Epithelial cell of proximal tubule (primary cell): ENCODE measurements at regions not wholly inside any gene's neighbourhood (a gene's known extent, or its start where the extent isn't known, plus 50 kb on each side); places are given as distances from the start of the nearest gene placed in this dataset.
"Not testable (repeated sequence)": the region's sequence is repeated elsewhere in the genome, so short reads cannot be mapped to it uniquely, and the experiment has no call there.

Experiments
- DNase-seq: peaks from one replicate; pipeline ENCODE4 v3.0.0-alpha.2; 2011; ENCODE audit warnings: low read depth
- H3K4me3 ChIP-seq: 2 replicates; pipeline ENCODE4 v1.5.1; 2011; ENCODE audit warnings: low read depth, mild to moderate bottlenecking, low read length
- CTCF ChIP-seq: conservative IDR thresholded peaks from 2 replicates; pipeline ENCODE4 v1.5.1; 2012; ENCODE audit warnings: low read depth, mild to moderate bottlenecking, low read length

DNA sequence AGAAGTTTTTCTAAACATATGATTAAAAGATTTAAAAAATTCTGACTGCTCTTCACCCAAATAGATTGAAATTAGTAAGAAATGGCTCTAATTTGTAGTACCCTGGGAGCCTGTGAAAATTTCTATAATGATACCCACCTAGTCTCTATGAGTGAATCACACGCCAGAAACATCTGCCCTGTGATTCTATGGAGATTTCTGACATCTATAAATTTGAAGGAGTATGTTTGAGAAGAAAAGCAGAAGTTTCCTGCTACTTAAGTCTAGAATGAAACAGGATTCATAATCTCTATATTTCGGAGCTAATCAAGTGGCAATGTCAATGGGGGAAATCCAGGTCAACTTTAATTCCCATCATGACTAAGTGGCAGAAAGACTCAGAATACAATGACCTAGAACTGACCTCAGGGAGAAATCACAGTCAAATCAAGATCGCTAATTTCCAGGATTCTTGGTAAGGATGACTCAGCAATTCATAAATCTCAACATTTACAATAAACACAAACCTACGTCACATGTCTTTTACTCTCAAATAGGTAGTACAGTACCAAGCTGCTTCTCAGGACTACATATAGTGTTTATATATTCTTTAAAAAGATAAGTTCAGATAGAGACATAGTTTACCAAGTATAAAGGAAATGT, 186.2 kb upstream of the TNFAIP3 start:
- TF ChIP-seq CTCF: no peak
- DNase-seq: no peak

DNA sequence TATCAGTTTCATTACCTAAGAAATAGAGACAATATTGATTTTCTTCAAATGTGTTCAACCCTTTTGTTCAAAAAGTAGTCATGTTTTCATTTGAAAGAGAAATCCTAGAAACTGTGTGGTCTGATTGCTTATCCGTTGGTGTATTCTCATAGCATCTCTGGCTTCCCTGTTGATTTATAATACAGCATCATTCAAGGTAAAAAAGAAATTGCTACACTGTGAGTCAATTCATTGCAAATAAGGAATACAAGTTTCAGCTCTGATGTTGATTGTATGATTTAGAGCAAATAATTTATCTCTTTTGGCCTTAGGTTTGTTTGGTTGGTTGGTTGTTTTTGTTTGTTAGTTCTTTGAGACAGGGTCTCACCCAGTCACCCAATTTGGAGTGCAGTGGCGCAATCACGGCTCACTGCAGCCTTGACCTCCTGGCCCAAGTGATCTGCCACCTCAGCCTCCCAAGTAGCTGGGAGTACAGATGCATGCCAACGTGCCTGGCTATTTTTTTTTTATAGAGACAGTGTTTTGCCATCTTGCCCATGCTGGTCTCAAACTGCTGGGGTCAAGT, 185.5 kb upstream of the TNFAIP3 start:
- no peak for DNase-seq
- no peak overlapping the region for H3K4me3 ChIP-seq
- no peak for TF ChIP-seq CTCF

More for the DNA sequence above, 186.2 kb upstream of the TNFAIP3 start:
- no peak overlapping the region for H3K4me3 ChIP-seq

- H3K4me3 ChIP-seq, DNase-seq: not testable (repeated sequence)
Observed at GRCh38 chr6:137682658-137683057, 184.4 kb upstream of the TNFAIP3 start.

- no peak for TF ChIP-seq CTCF
- no peak for DNase-seq
- H3K4me3 ChIP-seq: no peak overlapping the region
Observed at GRCh38 chr6:137683916-137684315, 183.1 kb upstream of the TNFAIP3 start.

GRCh38 chr6:137685798-137686375, 181.2 kb upstream of the TNFAIP3 start:
- TF ChIP-seq CTCF: no peak
- H3K4me3 ChIP-seq: no peak overlapping the region
- no peak for DNase-seq

- TF ChIP-seq CTCF: no peak
- DNase-seq: no peak
- H3K4me3 ChIP-seq: no peak overlapping the region
Observed at GRCh38 chr6:137687818-137688217, 179.2 kb upstream of the TNFAIP3 start.

DNA sequence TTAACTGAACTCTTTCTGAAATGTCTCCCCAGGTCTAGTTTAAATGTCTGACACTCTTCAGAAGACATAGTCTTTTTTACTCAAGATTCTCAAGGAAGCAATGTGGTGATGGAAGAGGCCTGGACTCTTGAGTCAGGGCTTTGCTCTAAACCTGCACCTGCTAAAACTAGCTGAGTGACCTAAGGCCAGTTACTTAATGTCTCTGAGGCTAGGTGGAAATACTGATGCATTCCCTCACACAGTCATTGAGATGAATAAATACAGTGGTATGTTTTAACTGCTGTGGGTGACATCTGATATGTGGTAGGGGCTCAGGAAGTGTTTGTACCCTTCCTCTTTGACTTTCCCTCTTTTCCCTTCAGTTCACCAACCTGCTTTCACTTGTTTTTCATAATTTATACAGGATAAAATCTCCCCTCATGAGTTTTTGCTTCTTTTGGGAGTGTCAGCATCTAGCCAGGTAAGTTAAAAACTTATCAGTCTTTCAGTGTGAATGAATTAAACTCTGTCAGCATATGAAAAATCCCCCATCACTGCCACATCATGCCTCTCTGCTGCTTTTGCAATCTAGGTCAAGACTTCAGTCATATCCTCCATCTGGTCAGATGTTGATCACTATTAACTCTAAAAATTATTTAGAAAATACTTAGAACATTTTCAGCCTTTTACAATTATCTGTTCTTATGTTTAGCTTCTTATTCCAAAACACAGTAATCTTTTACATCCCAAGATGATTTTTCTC, 178.7 kb upstream of the TNFAIP3 start:
- DNase-seq: no peak
- no peak for TF ChIP-seq CTCF
- no peak overlapping the region for H3K4me3 ChIP-seq
